Heart right ventricle (tissue), 16 donors: ENCODE measurements at regions not wholly inside any gene's neighbourhood (a gene's known extent, or its start where the extent isn't known, plus 50 kb on each side); places are given as distances from the start of the nearest gene placed in this dataset.

Source experiments
- ATAC-seq, 8 donors: fragments of 200-7000 bp; cut with Tn5 transposase; one replicate each; pipeline ENCODE4 v1.9.1; 2020; ENCODE audit warnings: mild to moderate bottlenecking in 8 of 8, moderate library complexity in 8 of 8, moderate number of reproducible peaks in 1 of 8
- DNase-seq, 2 donors: peaks; one replicate each; pipeline ENCODE4 v3.0.0-alpha.2; 2020
- H3K27ac ChIP-seq, 10 donors: fragments of 200-600 bp; sonication (generic) in 2 of 10; one replicate each; pipeline versions ENCODE4 v1.5.0 to v1.8.0; 2020 to 2022; ENCODE audit warnings: mild to moderate bottlenecking in 3 of 10
- H3K27me3 ChIP-seq, 7 donors: fragments of 200-600 bp; one replicate each; pipeline ENCODE4 v1.8.0; 2021 to 2022; ENCODE audit warnings: mild to moderate bottlenecking in 2 of 7
- H3K36me3 ChIP-seq, 9 donors: fragments of 200-600 bp; sonication (generic) in 1 of 9; one replicate each; pipeline versions ENCODE4 v1.5.0 to v1.8.0; 2020 to 2022; ENCODE audit warnings: mild to moderate bottlenecking in 2 of 9
- H3K4me1 ChIP-seq, 9 donors: fragments of 200-600 bp; sonication (generic) in 1 of 9; one replicate each; pipeline versions ENCODE4 v1.5.0 to v1.8.0; 2020 to 2022; ENCODE audit warnings: mild to moderate bottlenecking in 4 of 9
- H3K4me3 ChIP-seq, 10 donors: fragments of 200-600 bp; sonication (generic) in 2 of 10; one replicate each; pipeline versions ENCODE4 v1.5.0 to v1.8.0; 2020 to 2022; ENCODE audit warnings: mild to moderate bottlenecking in 7 of 10, moderate library complexity in 2 of 10
- H3K9me3 ChIP-seq, 11 donors: fragments of 200-600 bp in 10 of 11; sonication (generic) in 2 of 11; one replicate each; pipeline versions ENCODE4 v1.5.0 to v1.8.0; 2013 to 2022; ENCODE audit warnings: mild to moderate bottlenecking in 2 of 11, control low read depth in 1 of 11, moderate library complexity in 1 of 11
- CTCF ChIP-seq, 9 donors: fragments of 200-600 bp; sonication (generic) in 2 of 9; IDR thresholded peaks; one replicate each; pipeline versions ENCODE4 v1.5.0 to v1.8.0; 2021 to 2022; ENCODE audit warnings: antibody characterized with exemption in 9 of 9, mild to moderate bottlenecking in 5 of 9, moderate library complexity in 1 of 9
- WGBS, 2 donors: extraction: QIAGEN DNeasy Blood & Tissue Kit; methylation state at CpG; one replicate each; pipeline ENCODE4 v1.1.7; 2013; ENCODE audit warnings: inconsistent platforms in 1 of 2; 5-methylcytosine and 5-hydroxymethylcytosine counted together
- intact Hi-C, 10 donors: fragments of 100-400 bp; cut with DNase I; formaldehyde crosslinking; loops; one replicate each; pipeline versions ENCODE4 v1.11.1 to v1.14.2; 2022
- donor health status: Arrhythmogenic right ventricular cardiomyopathy.
- donor health status: ischemic (EF 13 %, LVEDD 7.1; RV severe dilation, severe dysfunction).
- donor health status: healthy with polysubstance abuse.
- donor health status: DM: no; HTN: yes; CAD: no.
- donor health status: DM: no; HTN: no; CAD: no.
- donor health status: ischemic (EF 25% LVEDD 6.9; RV normal size, moderate dysfunction).
- donor health status: ischemic (EF 25% LVEDD 5.7; RV mildly dilated, moderate dysfunction).
- donor health status: healthy.
- donor health status: DM: yes; HTN: yes; CAD: no.
- donor health status: Ischemic cardiomyopathy.
- donor health status: ischemic (EF 35%, LVEDD 5.7; RV mildly dilated, moderate dysfunction).
- donor health status: nonischemic (EF 11% LVEDD 7.7; RV severe dilation, severe dysfunction).
- donor health status: DM: yes; HTN: yes; CAD: no.
- donor health status: PGD.
- donor health status: ischemic (EF 29% LVEDD 5.4; RV normal size, mild dysfunction).
- donor health status: nonischemic (EF 23%, LVEDD 6.1; RV moderate dilation, normal function).

- Histone ChIP-seq H3K27me3 (no peaks in the 10 kb centered on the region), H3K36me3 (no peaks in the 10 kb centered on the region), H3K27ac (no peak overlapping the region), H3K4me3 (no peak overlapping the region), H3K4me1 (no peaks in the 10 kb centered on the region), H3K9me3 (peaks cover 0 to 44% (median 17%) of the 10 kb centered on the region in 11 donors)
- ATAC-seq (no peak), DNase-seq (no peak)
- intact Hi-C loops: loop anchor here in 1 of 10 donors (5.0 kb wide), 1 partner anchor 557 kb away; no protein-coding TSS in a partner anchor
- TF ChIP-seq CTCF (IDR thresholded peaks at IDR 0.05): no peak
- 93 to 95% methylated on average over 24 of the region's 24 CpGs for WGBS, 2 donors
Measured at GRCh38 chr4:20178902-20179576, 72.7 kb upstream of the SLIT2 start.

GRCh38 chr4:20176881-20177280 is 74.8 kb upstream of the SLIT2 start:
- Histone ChIP-seq H3K27ac (no peak overlapping the region), H3K27me3 (no peaks in the 10 kb centered on the region), H3K9me3 (peaks cover 0 to 44% (median 17%) of the 10 kb centered on the region in 11 donors), H3K4me3 (no peak overlapping the region), H3K4me1 (no peaks in the 10 kb centered on the region), H3K36me3 (no peaks in the 10 kb centered on the region)
- ATAC-seq (no peak), DNase-seq (no peak)
- no peak for TF ChIP-seq CTCF (IDR thresholded peaks at IDR 0.05)
- 81% methylated on average over 2 of the region's 2 CpGs for WGBS, 2 donors
- intact Hi-C loops: loop anchor here in 1 of 10 donors (5.0 kb wide), 1 partner anchor 555 kb away; no protein-coding TSS in a partner anchor

- no peak for DNase-seq
- no peaks in the 10 kb centered on the region for H3K36me3 ChIP-seq
- no peak overlapping the region for H3K27ac ChIP-seq
- intact Hi-C loops: no loop called here
- peaks cover 0 to 16% (median 6%) of the 10 kb centered on the region in 11 donors for H3K9me3 ChIP-seq
- WGBS, 2 donors: 32 to 37% methylated on average over 1 of the region's 1 CpG
- H3K4me1 ChIP-seq: no peaks in the 10 kb centered on the region
- no peak for ATAC-seq
- no peaks in the 10 kb centered on the region for H3K27me3 ChIP-seq
- TF ChIP-seq CTCF (IDR thresholded peaks at IDR 0.05): no peak
- H3K4me3 ChIP-seq: no peak overlapping the region
Measured at GRCh38 chr4:20172070-20172760, 79.5 kb upstream of the SLIT2 start.

- TF ChIP-seq CTCF (IDR thresholded peaks at IDR 0.05): no peak
Measured at GRCh38 chr4:20166544-20166943, 85.2 kb upstream of the SLIT2 start.

More at GRCh38 chr4:20166544-20166943, 85.2 kb upstream of the SLIT2 start:
- DNase-seq: no peak
- no peak overlapping the region for H3K27ac ChIP-seq
- no peaks in the 10 kb centered on the region for H3K36me3 ChIP-seq
- H3K4me1 ChIP-seq: no peaks in the 10 kb centered on the region
- no peak for ATAC-seq
- intact Hi-C loops: no loop called here
- no peaks in the 10 kb centered on the region for H3K9me3 ChIP-seq
- H3K27me3 ChIP-seq: no peaks in the 10 kb centered on the region
- 56 to 57% methylated on average over 3 of the region's 3 CpGs for WGBS, 2 donors
- no peak overlapping the region for H3K4me3 ChIP-seq
